HCT116 (cell line): ENCODE measurements at regions not wholly inside any gene's neighbourhood (a gene's known extent, or its start where the extent isn't known, plus 50 kb on each side); places are given as distances from the start of the nearest gene placed in this dataset.

ENCODE experiments used
- ATAC-seq: fragments of 200-7000 bp; cut with Tn5 transposase; 2 replicates; pipeline ENCODE4 v1.9.1; 2020; ENCODE audit warnings: mild to moderate bottlenecking, moderate library complexity
- BruUV-seq: library from RNA; stranded (reverse); fragments of 400-500 nt; replicated peaks from 2 replicates; lab custom pipeline; 2021; lab: Mats Ljungman, UMichigan
- CTCF ChIA-PET: fragments of 300-600 bp; sonication (Branson Sonifier 250); formaldehyde crosslinking; loops from one replicate; lab custom pipeline; 2021; ENCODE audit warnings: antibody characterized with exemption; lab: Charles Lee
- POLR2A ChIA-PET: fragments of 300-600, 350-600 bp; sonication (Branson Sonifier 250); formaldehyde crosslinking; loops from one replicate; lab custom pipeline; 2021; ENCODE audit warnings: antibody characterized with exemption; lab: Charles Lee
- RAD21 ChIA-PET, 2 experiments: fragments of 300-600 bp; sonication (Branson Sonifier 250); formaldehyde crosslinking; loops; one replicate each; lab custom pipeline; 2023; ENCODE audit warnings: low total read pairs in 2 of 2; ENCODE audit not compliant: uncharacterized antibody in 2 of 2, unreplicated experiment in 2 of 2, low non-redundant PET in 1 of 2; lab: Charles Lee
- DNase-seq: peaks from one replicate; pipeline ENCODE4 v3.0.0-alpha.2; 2010; ENCODE audit warnings: low read depth, low spot score
- H2AFZ ChIP-seq: fragments of 200-600 bp; shearing (Covaris generic), sonication (generic); 2 replicates; pipeline ENCODE4 v1.6.1; 2017; ENCODE audit warnings: low read depth, mixed run types, mixed read lengths, antibody characterized with exemption, low read length; ENCODE audit not compliant: poor library complexity, severe bottlenecking
- H3K27ac ChIP-seq: 2 replicates; pipeline ENCODE4 v1.5.1; 2012; ENCODE audit warnings: low read depth, low read length
- H3K27me3 ChIP-seq: fragments of 200-600 bp; sonication (generic); 2 replicates; pipeline ENCODE4 v1.6.1; 2016; ENCODE audit warnings: mixed run types, low read length, mixed read lengths; ENCODE audit not compliant: insufficient read depth
- H3K36me3 ChIP-seq, 2 experiments: fragments of 200-500 bp in 1 of 2; fragments of 200-600 bp in 1 of 2; sonication (Bioruptor generic) in 1 of 2; sonication (generic) in 1 of 2; 2 replicates each; pipeline versions ENCODE4 v1.5.1 to v1.6.1; 2014 to 2016; ENCODE audit warnings: low read length in 2 of 2, inconsistent platforms in 1 of 2, mixed read lengths in 1 of 2, mixed run types in 1 of 2; ENCODE audit not compliant: insufficient read depth in 2 of 2, control insufficient read depth in 1 of 2
- H3K4me1 ChIP-seq, 2 experiments: fragments of 200-600 bp in 1 of 2; sonication (generic) in 1 of 2; 2 replicates each; pipeline versions ENCODE4 v1.5.1 to v1.6.1; 2012 to 2017; ENCODE audit warnings: low read length in 2 of 2, inconsistent platforms in 1 of 2, mild to moderate bottlenecking in 1 of 2, mixed read lengths in 1 of 2, mixed run types in 1 of 2, moderate library complexity in 1 of 2; ENCODE audit not compliant: insufficient read depth in 2 of 2, control insufficient read depth in 1 of 2
- H3K4me2 ChIP-seq: fragments of 200-600 bp; sonication (generic); 2 replicates; pipeline ENCODE4 v1.6.1; 2017; ENCODE audit warnings: mixed run types, low read length, mixed read lengths
- H3K4me3 ChIP-seq, 2 experiments: fragments of 200-600 bp in 1 of 2; sonication (generic) in 1 of 2; replicated peaks in 1 of 2; 2 replicates each; pipeline ENCODE4 v1.5.1; 2011 to 2016; ENCODE audit warnings: low read length in 2 of 2, control low read depth in 1 of 2, low read depth in 1 of 2, mild to moderate bottlenecking in 1 of 2, mixed read lengths in 1 of 2, mixed run types in 1 of 2
- H3K79me2 ChIP-seq: fragments of 200-600 bp; sonication (generic); 2 replicates; pipeline ENCODE4 v1.6.1; 2017; ENCODE audit warnings: mild to moderate bottlenecking, mixed run types, low read length, moderate library complexity, mixed read lengths; ENCODE audit not compliant: insufficient read depth
- H3K9ac ChIP-seq: fragments of 200-600 bp; sonication (generic); 2 replicates; pipeline ENCODE4 v1.6.1; 2016; ENCODE audit warnings: low read length, mixed read lengths
- H3K9me2 ChIP-seq: fragments of 200-600 bp; sonication (generic), shearing (Covaris generic); 2 replicates; pipeline ENCODE4 v1.6.1; 2017; ENCODE audit warnings: mixed run types, mild to moderate bottlenecking, moderate library complexity; ENCODE audit not compliant: insufficient read depth
- H3K9me3 ChIP-seq, 2 experiments: fragments of 200-500 bp in 1 of 2; fragments of 200-600 bp in 1 of 2; sonication (Bioruptor generic) in 1 of 2; sonication (generic) in 1 of 2; 2 replicates each; pipeline ENCODE4 v1.6.1; 2014 to 2017; ENCODE audit warnings: low read length in 2 of 2, mixed read lengths in 2 of 2, inconsistent platforms in 1 of 2, low read depth in 1 of 2, mild to moderate bottlenecking in 1 of 2, mixed run types in 1 of 2, moderate library complexity in 1 of 2; ENCODE audit not compliant: control insufficient read depth in 1 of 2, insufficient read depth in 1 of 2
- H4K20me1 ChIP-seq: fragments of 200-600 bp; sonication (generic), shearing (Covaris generic); 2 replicates; pipeline ENCODE4 v1.6.1; 2017; ENCODE audit warnings: mixed run types, mild to moderate bottlenecking, moderate library complexity; ENCODE audit not compliant: insufficient read depth
- CBX3 ChIP-seq: IDR thresholded peaks from 2 replicates; pipeline ENCODE4 v1.6.1; 2012; ENCODE audit warnings: low read depth
- CEBPB ChIP-seq: IDR thresholded peaks from 2 replicates; pipeline ENCODE4 v1.6.1; 2012; ENCODE audit warnings: low read depth
- EZH2phosphoT487 ChIP-seq: fragments of 200-600 bp; IDR thresholded peaks from 2 replicates; pipeline ENCODE4 v1.6.1; 2018; ENCODE audit warnings: antibody characterized with exemption, borderline replicate concordance
- POLR2A ChIP-seq: IDR thresholded peaks from 2 replicates; pipeline ENCODE4 v1.7.0; 2011; ENCODE audit warnings: borderline replicate concordance; ENCODE audit not compliant: insufficient read depth, insufficient read length; ENCODE audit errors: extremely low read depth
- POLR2AphosphoS5 ChIP-seq: IDR thresholded peaks from 2 replicates; pipeline ENCODE4 v1.6.1; 2011; ENCODE audit warnings: mild to moderate bottlenecking, low read depth, low read length, moderate library complexity
- REST ChIP-seq: IDR thresholded peaks from 2 replicates; pipeline ENCODE4 v1.6.1; 2012; ENCODE audit warnings: low read depth
- SIN3A ChIP-seq: IDR thresholded peaks from 2 replicates; pipeline ENCODE4 v1.6.1; 2012; ENCODE audit warnings: low read depth
- SRF ChIP-seq: IDR thresholded peaks from 2 replicates; pipeline ENCODE4 v1.6.1; 2012; ENCODE audit warnings: low read depth
- ZFX ChIP-seq: fragments of 450-650 bp; IDR thresholded peaks from 2 replicates; pipeline ENCODE4 v1.6.1; 2017
- ZNF274 ChIP-seq: fragments of 200-500 bp; sonication (Bioruptor generic); IDR thresholded peaks from 2 replicates; pipeline ENCODE4 v1.6.1; 2014; ENCODE audit warnings: mild to moderate bottlenecking, low read depth, low read length, inconsistent platforms
- intact Hi-C: fragments of 100-400 bp; cut with micrococcal nuclease; formaldehyde crosslinking; loops from 2 replicates; pipeline ENCODE4 v1.10.0; 2022
- TF ChIP-seq, protein P1 (sequence below): IDR thresholded peaks from 2 replicates; pipeline ENCODE4 v1.6.1; 2011; ENCODE audit warnings: mild to moderate bottlenecking, low read length, moderate library complexity; ENCODE audit not compliant: insufficient replicate concordance; ENCODE audit errors: extremely low read depth

- Histone ChIP-seq H3K4me1 (no peaks in the 10 kb centered on the region), H3K9me3 (no peaks in the 10 kb centered on the region; a peak in 1 of 4 replicates), H3K4me3 (no peak overlapping the region), H3K9me2 (no peaks in the 10 kb centered on the region), H3K4me2 (no peak overlapping the region), H3K79me2 (no peaks in the 10 kb centered on the region), H3K27ac (no peak overlapping the region), H3K27me3 (no peaks in the 10 kb centered on the region), H2AFZ (no peak overlapping the region), H3K36me3 (no peaks in the 10 kb centered on the region), H3K9ac (no peak overlapping the region), H4K20me1 (no peaks in the 10 kb centered on the region)
- RAD21 ChIA-PET = no interaction called here
- no TSS peak for BruUV-seq
- POLR2A ChIA-PET = no interaction called here
- DNase-seq (no peak), ATAC-seq (no peak)
- intact Hi-C loops = no loop called here
- TF ChIP-seq POLR2AphosphoS5 (no peak), SRF (no peak), CEBPB (no peak), ZNF274 (no peak), POLR2A (no peak), ZFX (no peak), EZH2phosphoT487 (no peak)
- CTCF ChIA-PET = no interaction called here
Observed at GRCh38 chr6:91023529-91023928, 436.7 kb upstream of the MAP3K7 start.

DNA sequence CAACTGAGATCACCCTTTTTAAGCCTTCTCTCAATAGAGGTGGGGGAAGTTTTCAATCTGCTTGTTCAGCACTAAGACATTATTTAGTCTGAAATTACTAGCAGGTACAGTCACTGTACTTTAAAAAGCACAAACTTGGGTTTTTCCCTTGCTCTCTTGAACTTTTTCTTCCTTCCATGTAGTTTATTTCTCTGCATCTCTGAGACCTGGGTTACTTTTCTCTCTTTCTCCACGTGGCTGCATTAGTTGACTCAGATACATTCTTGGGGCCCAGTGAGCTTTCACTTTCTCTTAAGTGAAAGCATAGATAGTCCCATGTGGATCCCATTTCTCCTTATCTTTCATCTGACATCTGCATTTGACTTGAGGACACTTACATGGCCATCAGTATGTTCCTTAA lies 433.9 kb upstream of the MAP3K7 start:
- ChIA-PET POLR2A (no interaction called here), RAD21 (no interaction called here)
- no peak overlapping the region for H3K27ac ChIP-seq
- DNase-seq (no peak), ATAC-seq (no peak)
- H3K36me3 ChIP-seq = no peaks in the 10 kb centered on the region
- H3K9me2 ChIP-seq = no peaks in the 10 kb centered on the region
- intact Hi-C loops = no loop called here
- no peaks in the 10 kb centered on the region for H3K4me1 ChIP-seq
- no peaks in the 10 kb centered on the region; a peak in 1 of 4 replicates for H3K9me3 ChIP-seq
- no peaks in the 10 kb centered on the region for H3K79me2 ChIP-seq
- no peak overlapping the region for H3K4me3 ChIP-seq
- no peaks in the 10 kb centered on the region for H3K27me3 ChIP-seq
- H3K9ac ChIP-seq = no peak overlapping the region
- no peak overlapping the region for H2AFZ ChIP-seq
- no peaks in the 10 kb centered on the region for H4K20me1 ChIP-seq
- TF ChIP-seq CBX3 = no peak
- TF ChIP-seq, protein P1, sequence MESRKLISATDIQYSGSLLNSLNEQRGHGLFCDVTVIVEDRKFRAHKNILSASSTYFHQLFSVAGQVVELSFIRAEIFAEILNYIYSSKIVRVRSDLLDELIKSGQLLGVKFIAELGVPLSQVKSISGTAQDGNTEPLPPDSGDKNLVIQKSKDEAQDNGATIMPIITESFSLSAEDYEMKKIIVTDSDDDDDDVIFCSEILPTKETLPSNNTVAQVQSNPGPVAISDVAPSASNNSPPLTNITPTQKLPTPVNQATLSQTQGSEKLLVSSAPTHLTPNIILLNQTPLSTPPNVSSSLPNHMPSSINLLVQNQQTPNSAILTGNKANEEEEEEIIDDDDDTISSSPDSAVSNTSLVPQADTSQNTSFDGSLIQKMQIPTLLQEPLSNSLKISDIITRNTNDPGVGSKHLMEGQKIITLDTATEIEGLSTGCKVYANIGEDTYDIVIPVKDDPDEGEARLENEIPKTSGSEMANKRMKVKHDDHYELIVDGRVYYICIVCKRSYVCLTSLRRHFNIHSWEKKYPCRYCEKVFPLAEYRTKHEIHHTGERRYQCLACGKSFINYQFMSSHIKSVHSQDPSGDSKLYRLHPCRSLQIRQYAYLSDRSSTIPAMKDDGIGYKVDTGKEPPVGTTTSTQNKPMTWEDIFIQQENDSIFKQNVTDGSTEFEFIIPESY = no peak
- TF ChIP-seq REST = no peak
- TF ChIP-seq ZFX = no peak
- no peak for TF ChIP-seq POLR2A
- no peak for TF ChIP-seq SIN3A
- TF ChIP-seq, all 23 proteins: peak for 0
- BruUV-seq = no TSS peak
- CTCF ChIA-PET = no interaction called here
- H3K4me2 ChIP-seq = no peak overlapping the region
